HFFc6 (cell line): ENCODE measurements at regions not wholly inside any gene's neighbourhood (a gene's known extent, or its start where the extent isn't known, plus 50 kb on each side); places are given as distances from the start of the nearest gene placed in this dataset.

ENCODE experiments used
- DNase-seq: peaks from one replicate; pipeline ENCODE4 v3.0.0-alpha.2; 2018
- H3K27ac Mint-ChIP-seq: 2 replicates; pipeline ENCODE4 v1.8.0; 2020; ENCODE audit warnings: mild to moderate bottlenecking, mixed read lengths
- H3K27me3 Mint-ChIP-seq: 2 replicates; pipeline ENCODE4 v1.8.0; 2021; ENCODE audit warnings: mild to moderate bottlenecking, moderate library complexity, mixed read lengths; ENCODE audit not compliant: insufficient read depth
- H3K36me3 Mint-ChIP-seq: 2 replicates; pipeline ENCODE4 v1.8.0; 2021; ENCODE audit warnings: low read depth, mixed read lengths
- H3K4me1 Mint-ChIP-seq: 2 replicates; pipeline ENCODE4 v1.8.0; 2020; ENCODE audit warnings: low read depth, mixed read lengths
- H3K4me3 Mint-ChIP-seq: 2 replicates; pipeline ENCODE4 v1.8.0; 2020; ENCODE audit warnings: mild to moderate bottlenecking, moderate library complexity, mixed read lengths
- H3K9me3 Mint-ChIP-seq: 2 replicates; pipeline ENCODE4 v1.8.0; 2020; ENCODE audit warnings: mild to moderate bottlenecking, mixed read lengths
- CTCF ChIP-seq: fragments of 200-600 bp; sonication (generic); IDR thresholded peaks from 2 replicates; pipeline ENCODE4 v1.5.0; 2021; ENCODE audit warnings: antibody characterized with exemption, mild to moderate bottlenecking

GRCh38 chr9:79301085-79301484, 270.7 kb upstream of the TLE4 start:
- Mint-ChIP-seq H3K27me3 (no peaks in the 10 kb centered on the region; the same call in 1 of the 2 replicates), H3K4me3 (no peak overlapping the region)
- no peak for TF ChIP-seq CTCF

GRCh38 chr9:79301551-79302391, 270.0 kb upstream of the TLE4 start:
- no peaks in the 10 kb centered on the region for H3K9me3 Mint-ChIP-seq
- H3K4me3 Mint-ChIP-seq = no peak overlapping the region
- DNase-seq = no peak
- H3K27me3 Mint-ChIP-seq = no peaks in the 10 kb centered on the region; the same call in 1 of the 2 replicates
- H3K36me3 Mint-ChIP-seq = no peaks in the 10 kb centered on the region
- no peak overlapping the region for H3K27ac Mint-ChIP-seq
- peaks cover 11% of the 10 kb centered on the region for H3K4me1 Mint-ChIP-seq
- no peak for TF ChIP-seq CTCF

More at GRCh38 chr9:79301085-79301484, 270.7 kb upstream of the TLE4 start:
- H3K9me3 Mint-ChIP-seq = no peaks in the 10 kb centered on the region
- peaks cover 11% of the 10 kb centered on the region for H3K4me1 Mint-ChIP-seq
- DNase-seq = no peak
- H3K36me3 Mint-ChIP-seq = no peaks in the 10 kb centered on the region
- H3K27ac Mint-ChIP-seq = no peak overlapping the region

GRCh38 chr9:79302569-79302968, 269.2 kb upstream of the TLE4 start:
- Mint-ChIP-seq H3K4me3 (no peak overlapping the region), H3K4me1 (peaks cover 11% of the 10 kb centered on the region), H3K9me3 (no peaks in the 10 kb centered on the region), H3K27ac (no peak overlapping the region), H3K27me3 (no peaks in the 10 kb centered on the region; the same call in 1 of the 2 replicates), H3K36me3 (no peaks in the 10 kb centered on the region)
- DNase-seq = no peak
- TF ChIP-seq CTCF = no peak

GRCh38 chr9:79308012-79308411, 263.8 kb upstream of the TLE4 start:
- Mint-ChIP-seq H3K4me1 (no peaks in the 10 kb centered on the region), H3K4me3 (no peak overlapping the region), H3K36me3 (no peaks in the 10 kb centered on the region), H3K9me3 (no peaks in the 10 kb centered on the region), H3K27me3 (peaks cover 2% of the 10 kb centered on the region; the same call in 1 of the 2 replicates), H3K27ac (no peak overlapping the region)
- TF ChIP-seq CTCF = no peak
- DNase-seq = no peak

- no peaks in the 10 kb centered on the region for H3K9me3 Mint-ChIP-seq
- peaks cover 4% of the 10 kb centered on the region; the same call in 1 of the 2 replicates for H3K27me3 Mint-ChIP-seq
- no peak for DNase-seq
- H3K36me3 Mint-ChIP-seq = no peaks in the 10 kb centered on the region
- no peaks in the 10 kb centered on the region for H3K4me1 Mint-ChIP-seq
- no peak overlapping the region for H3K4me3 Mint-ChIP-seq
- no peak overlapping the region for H3K27ac Mint-ChIP-seq
- TF ChIP-seq CTCF = no peak; the same call in 1 of the 2 replicates
Observed at GRCh38 chr9:79312686-79313421, 258.9 kb upstream of the TLE4 start.
